ENCODE measurements at regions not wholly inside any gene's neighbourhood (a gene's known extent, or its start where the extent isn't known, plus 50 kb on each side); places are given as distances from the start of the nearest gene placed in this dataset.

GRCh38 chr7:125746510-125746909 is 816.9 kb upstream of the POT1 start:
- TF ChIP-seq EHMT2 (IDR thresholded peaks at IDR 0.05; ENCODE audit: low read depth) = no peak
- TF ChIP-seq POLR2A (IDR thresholded peaks at IDR 0.05; ENCODE audit: low read length) = no peak
- TF ChIP-seq SREBF2 (IDR thresholded peaks at IDR 0.05) = no peak
- TF ChIP-seq CTCF (IDR thresholded peaks at IDR 0.05) = no peak
- TF ChIP-seq CHD2 (IDR thresholded peaks at IDR 0.05; ENCODE audit: low read length, partially characterized antibody) = no peak
- no peak for TF ChIP-seq MYC (IDR thresholded peaks at IDR 0.05; ENCODE audit: borderline replicate concordance, low read length)
- no peak for TF ChIP-seq USF2 (IDR thresholded peaks at IDR 0.05)
- no peak for TF ChIP-seq MAFK (IDR thresholded peaks at IDR 0.05; ENCODE audit: partially characterized antibody)
- no peak for TF ChIP-seq CEBPB (IDR thresholded peaks at IDR 0.05)
- TF ChIP-seq SMC3 (IDR thresholded peaks at IDR 0.05) = no peak
- TF ChIP-seq RAD21 (conservative IDR thresholded peaks at IDR 0.05 in 1 of 2, IDR thresholded peaks at IDR 0.05 in 1 of 2) = no peak
- TF ChIP-seq, protein P1, sequence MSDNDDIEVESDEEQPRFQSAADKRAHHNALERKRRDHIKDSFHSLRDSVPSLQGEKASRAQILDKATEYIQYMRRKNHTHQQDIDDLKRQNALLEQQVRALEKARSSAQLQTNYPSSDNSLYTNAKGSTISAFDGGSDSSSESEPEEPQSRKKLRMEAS (IDR thresholded peaks at IDR 0.05) = no peak
